HG02623 (cell line): ENCODE measurements at regions not wholly inside any gene's neighbourhood (a gene's known extent, or its start where the extent isn't known, plus 50 kb on each side); places are given as distances from the start of the nearest gene placed in this dataset.

Experiments
- ATAC-seq: cut with Tn5 transposase; IDR thresholded peaks from one replicate; pipeline ENCODE4 v1.9.1; 2021; ENCODE audit warnings: moderate library complexity; ENCODE audit not compliant: unreplicated experiment

- ATAC-seq: no peak
Observed at GRCh38 chr6:144855812-144856531, 570.8 kb downstream of the UTRN start.

- ATAC-seq: no peak
Observed at GRCh38 chr6:144856622-144857021, 571.5 kb downstream of the UTRN start.

- no peak for ATAC-seq
Observed at GRCh38 chr6:144857086-144857485, 572.0 kb downstream of the UTRN start.

GRCh38 chr6:144862769-144863168 is 577.6 kb downstream of the UTRN start:
- ATAC-seq: no peak

GRCh38 chr6:144867761-144868160 is 582.6 kb downstream of the UTRN start:
- no peak for ATAC-seq

GRCh38 chr6:144870782-144871181 is 585.6 kb downstream of the UTRN start:
- ATAC-seq: no peak

- no peak for ATAC-seq
Observed at GRCh38 chr6:144873623-144874378, 588.7 kb downstream of the UTRN start.

- no peak for ATAC-seq
Observed at GRCh38 chr6:144876689-144877088, 591.6 kb downstream of the UTRN start.

- no peak for ATAC-seq
Observed at GRCh38 chr6:144877118-144877517, 592.0 kb downstream of the UTRN start.

- no peak for ATAC-seq
Observed at GRCh38 chr6:144878577-144878976, 593.4 kb downstream of the UTRN start.

- no peak for ATAC-seq
Observed at GRCh38 chr6:144879436-144879835, 594.3 kb downstream of the UTRN start.

- ATAC-seq: no peak
Observed at GRCh38 chr6:144882425-144882824, 597.3 kb downstream of the UTRN start.

- ATAC-seq: no peak
Observed at GRCh38 chr6:144883915-144884314, 598.8 kb downstream of the UTRN start.

- ATAC-seq: no peak
Observed at GRCh38 chr6:144885817-144886216, 600.7 kb downstream of the UTRN start.

- ATAC-seq: no peak
Observed at GRCh38 chr6:144886682-144887081, 601.5 kb downstream of the UTRN start.

- no peak for ATAC-seq
Observed at GRCh38 chr6:144888621-144889020, 603.5 kb downstream of the UTRN start.

- no peak for ATAC-seq
Observed at GRCh38 chr6:144893680-144894151, 608.6 kb downstream of the UTRN start.

- no peak for ATAC-seq
Observed at GRCh38 chr6:144894240-144894639, 609.1 kb downstream of the UTRN start.

GRCh38 chr6:144895313-144896278 is 610.5 kb downstream of the UTRN start:
- no peak for ATAC-seq

- no peak for ATAC-seq
Observed at GRCh38 chr6:144896289-144896688, 611.2 kb downstream of the UTRN start.

GRCh38 chr6:144896871-144897270 is 611.7 kb downstream of the UTRN start:
- ATAC-seq: no peak
